OCI-M2 (cell line): ENCODE measurements at regions not wholly inside any gene's neighbourhood (a gene's known extent, or its start where the extent isn't known, plus 50 kb on each side); places are given as distances from the start of the nearest gene placed in this dataset.
"Not testable (repeated sequence)": the region's sequence is repeated elsewhere in the genome, so short reads cannot be mapped to it uniquely, and the experiment has no call there.

Experiments
- DNase-seq: peaks from one replicate; lab custom pipeline; 2025; ENCODE audit not compliant: unreplicated experiment; lab: John Stamatoyannopoulos, UW

GRCh38 chr10:30534465-30535144 is 94.9 kb downstream of the LYZL2 start:
- peak; percentile 1 for DNase-seq

DNA sequence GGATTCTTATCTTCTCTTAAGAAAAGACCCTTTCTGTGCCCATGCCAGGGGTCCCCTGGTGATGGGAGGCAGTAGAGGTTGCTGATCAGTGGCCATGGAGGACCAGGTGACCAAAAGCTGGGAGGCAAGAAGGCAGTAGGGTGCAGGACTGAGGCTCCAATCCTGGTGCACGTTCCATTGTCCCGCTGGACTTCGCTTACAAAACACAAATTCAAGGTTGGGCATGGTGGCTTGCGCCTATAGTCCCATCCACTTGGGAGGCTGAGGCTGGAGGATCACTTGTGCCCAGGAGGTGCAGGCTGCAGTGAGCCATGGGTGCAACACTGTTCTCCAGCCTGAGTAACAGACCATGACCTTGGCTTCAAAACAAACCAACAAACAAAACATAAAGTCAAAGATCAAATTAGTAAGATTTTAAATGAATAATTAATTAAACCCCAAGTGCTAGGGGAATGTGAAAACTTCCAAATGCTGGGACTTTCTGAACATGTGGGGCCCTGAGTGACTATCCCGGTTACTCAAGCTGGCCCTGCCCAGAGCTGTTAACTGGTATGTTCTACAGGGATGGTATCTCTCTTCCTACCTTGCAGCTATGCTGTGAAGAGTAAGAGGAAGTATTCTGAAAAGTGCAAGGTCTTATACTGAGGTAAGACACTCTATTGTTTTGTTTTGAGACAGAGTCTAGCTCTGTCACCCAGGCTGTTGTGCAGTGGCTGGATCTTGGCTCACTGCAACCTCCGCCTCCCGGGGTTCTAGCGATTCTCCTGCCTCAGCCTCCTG is 97.6 kb downstream of the LYZL2 start:
- no peak for DNase-seq

- no peak for DNase-seq
These were observed 95.5 kb downstream of the MAP3K8 start for GRCh38 chr10:30529373-30529998.

GRCh38 chr10:30528429-30528786 is 94.4 kb downstream of the MAP3K8 start:
- no peak for DNase-seq

DNA sequence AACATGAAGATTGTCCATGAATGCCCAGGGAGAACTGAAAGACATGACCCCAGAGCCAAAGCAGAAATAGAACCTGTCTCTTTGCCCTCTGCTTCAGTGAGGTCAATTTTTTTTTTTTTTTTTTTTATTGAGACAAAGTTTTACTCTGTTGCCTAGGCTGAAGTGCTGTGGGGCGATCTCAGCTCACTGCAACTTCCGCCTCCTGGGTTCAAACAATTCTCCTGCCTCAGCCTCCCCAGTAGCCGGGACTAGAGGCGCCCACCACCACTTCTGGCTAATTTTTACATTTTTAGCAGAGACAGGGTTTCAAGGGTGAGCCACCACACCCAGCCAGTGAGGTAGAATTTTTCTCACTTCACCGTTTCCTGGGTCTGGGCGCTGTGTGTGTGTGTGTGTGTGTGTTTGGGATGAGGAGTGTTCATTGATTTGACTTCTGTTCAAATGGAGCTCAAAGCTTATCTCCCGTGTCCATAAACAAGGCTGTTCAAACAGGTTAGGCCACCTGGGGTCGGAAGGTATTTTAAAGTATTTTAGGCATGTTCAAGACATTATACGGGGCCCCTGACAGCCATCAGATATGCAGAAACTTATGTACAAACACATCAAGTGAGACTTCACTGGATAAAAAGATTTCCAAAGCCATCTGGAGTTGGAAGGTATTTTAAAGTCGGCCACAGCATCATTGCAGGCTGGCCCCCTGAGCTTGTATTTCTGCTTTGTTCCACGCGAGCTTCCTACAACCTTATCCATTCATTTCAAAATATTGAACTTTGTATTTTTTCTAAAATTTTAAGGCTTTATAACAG is 93.8 kb downstream of the MAP3K8 start:
- DNase-seq, result no peak

- not testable (repeated sequence) for DNase-seq
These were observed 88.7 kb downstream of the MAP3K8 start for GRCh38 chr10:30522661-30523078.

- no peak for DNase-seq
These were observed 84.9 kb downstream of the MAP3K8 start for GRCh38 chr10:30518907-30519306.
